H1 (cell line): ENCODE measurements at regions not wholly inside any gene's neighbourhood (a gene's known extent, or its start where the extent isn't known, plus 50 kb on each side); places are given as distances from the start of the nearest gene placed in this dataset.

ENCODE experiments used
- CTCF ChIP-seq, 3 experiments: IDR thresholded peaks; 1 replicate in 2 of 3; 2 replicates in 1 of 3; pipeline versions ENCODE4 v1.5.1 to v1.6.1; 2011; ENCODE audit warnings: low read length in 3 of 3, mild to moderate bottlenecking in 3 of 3, inconsistent platforms in 2 of 3, low read depth in 1 of 3, moderate library complexity in 1 of 3; ENCODE audit not compliant: insufficient read depth in 1 of 3; ENCODE audit errors: control extremely low read depth in 1 of 3
- EZH2 ChIP-seq: fragments of 200-600 bp; sonication (generic); IDR thresholded peaks from 2 replicates; pipeline ENCODE4 v1.7.1; 2012; ENCODE audit warnings: low read depth, mild to moderate bottlenecking, moderate library complexity, low read length, inconsistent platforms; ENCODE audit not compliant: severe bottlenecking

DNA sequence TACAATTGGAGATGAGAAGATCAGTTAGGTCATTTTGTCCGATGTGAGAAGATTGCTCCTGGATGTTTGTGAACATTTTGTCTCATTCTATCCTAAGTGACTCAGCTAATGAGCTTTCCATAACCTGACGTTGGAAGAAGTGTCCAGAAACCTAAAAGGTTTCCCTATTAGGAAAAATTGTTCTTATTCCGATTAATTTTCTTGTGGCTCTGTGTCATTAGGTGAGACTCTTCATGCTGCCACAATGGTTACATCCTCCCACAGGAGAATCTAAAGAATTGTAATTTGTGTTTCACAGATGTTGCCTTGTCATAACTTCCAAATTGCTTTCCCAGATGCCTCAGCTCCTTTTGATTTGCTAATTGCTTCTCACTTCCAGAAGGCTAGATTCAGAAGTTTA is 261.0 kb upstream of the APCDD1 start:
- TF ChIP-seq CTCF (IDR thresholded peaks at IDR 0.05; ENCODE audit: control extremely low read depth in 1 of 3, insufficient read depth in 1 of 3, low read depth in 1 of 3, low read length in 3 of 3) = no peak
- no peak for TF ChIP-seq EZH2
